DOHH2 (cell line): ENCODE measurements at regions not wholly inside any gene's neighbourhood (a gene's known extent, or its start where the extent isn't known, plus 50 kb on each side); places are given as distances from the start of the nearest gene placed in this dataset.

Source experiments
- H3F3A ChIP-seq: fragments of 200-600 bp; sonication (generic), shearing (Covaris generic); 2 replicates; pipeline ENCODE4 v1.6.0; 2016; ENCODE audit warnings: antibody characterized with exemption, mild to moderate bottlenecking; ENCODE audit not compliant: control insufficient read depth, insufficient read depth
- H3K27ac ChIP-seq: fragments of 200-600 bp; sonication (generic); 2 replicates; pipeline ENCODE4 v1.5.1; 2014; ENCODE audit warnings: low read depth, mild to moderate bottlenecking, low read length, moderate library complexity
- H3K27me3 ChIP-seq: fragments of 200-600 bp; sonication (generic); 2 replicates; pipeline ENCODE4 v1.6.1; 2014; ENCODE audit warnings: mild to moderate bottlenecking, low read length, mixed read lengths; ENCODE audit not compliant: control insufficient read depth
- H3K36me3 ChIP-seq: fragments of 200-600 bp; sonication (generic); 2 replicates; pipeline ENCODE4 v1.6.1; 2014; ENCODE audit warnings: mild to moderate bottlenecking, low read length, moderate library complexity, mixed read lengths; ENCODE audit not compliant: control insufficient read depth
- H3K4me1 ChIP-seq: fragments of 200-600 bp; sonication (generic); 2 replicates; pipeline ENCODE4 v1.6.1; 2014; ENCODE audit warnings: mild to moderate bottlenecking, low read length, mixed read lengths; ENCODE audit not compliant: control insufficient read depth
- H3K4me2 ChIP-seq: fragments of 200-600 bp; sonication (generic); 2 replicates; pipeline ENCODE4 v1.6.0; 2014; ENCODE audit warnings: mild to moderate bottlenecking, low read length, moderate library complexity
- H3K4me3 ChIP-seq: fragments of 200-600 bp; sonication (generic); 2 replicates; pipeline ENCODE4 v1.5.1; 2014; ENCODE audit warnings: mild to moderate bottlenecking, low read length, mixed read lengths
- H3K79me2 ChIP-seq: fragments of 200-600 bp; sonication (generic); 2 replicates; pipeline ENCODE4 v1.6.1; 2014; ENCODE audit warnings: mild to moderate bottlenecking, low read length, mixed read lengths; ENCODE audit not compliant: control insufficient read depth
- H3K9me2 ChIP-seq: fragments of 200-600 bp; sonication (generic); replicated peaks from 2 replicates; pipeline ENCODE4 v1.6.1; 2014; ENCODE audit warnings: mild to moderate bottlenecking, low read length, mixed read lengths; ENCODE audit not compliant: control insufficient read depth
- H3K9me3 ChIP-seq: fragments of 200-600 bp; sonication (generic); 2 replicates; pipeline ENCODE4 v1.6.1; 2014; ENCODE audit warnings: antibody characterized with exemption, low read length, mixed read lengths; ENCODE audit not compliant: control insufficient read depth, insufficient read depth
- H4K20me1 ChIP-seq: fragments of 200-600 bp; sonication (generic); 2 replicates; pipeline ENCODE4 v1.6.0; 2014; ENCODE audit warnings: low read depth, mild to moderate bottlenecking, antibody characterized with exemption, low read length, moderate library complexity; ENCODE audit not compliant: control insufficient read depth, insufficient read depth
- CTCF ChIP-seq: fragments of 200-600 bp; sonication (generic); IDR thresholded peaks from one replicate; pipeline ENCODE4 v1.5.1; 2014; ENCODE audit warnings: antibody characterized with exemption, mild to moderate bottlenecking, low read depth, low read length; ENCODE audit not compliant: poor library complexity, severe bottlenecking
- EZH2phosphoT487 ChIP-seq: fragments of 200-600 bp; sonication (generic); IDR thresholded peaks from 2 replicates; pipeline ENCODE4 v1.6.1; 2017; ENCODE audit warnings: borderline replicate concordance, mild to moderate bottlenecking, antibody characterized with exemption, low read length, moderate library complexity, mixed read lengths

- no peaks in the 10 kb centered on the region for H3F3A ChIP-seq
- no peaks in the 10 kb centered on the region for H3K9me2 ChIP-seq
- H3K4me2 ChIP-seq = no peak overlapping the region
- H3K27ac ChIP-seq = no peak overlapping the region
- no peaks in the 10 kb centered on the region for H3K36me3 ChIP-seq
- H3K27me3 ChIP-seq = no peaks in the 10 kb centered on the region
- no peak for TF ChIP-seq CTCF
- TF ChIP-seq EZH2phosphoT487 = no peak
- no peak overlapping the region for H3K4me3 ChIP-seq
- no peaks in the 10 kb centered on the region for H4K20me1 ChIP-seq
- no peaks in the 10 kb centered on the region for H3K9me3 ChIP-seq
- no peaks in the 10 kb centered on the region for H3K79me2 ChIP-seq
- no peaks in the 10 kb centered on the region for H3K4me1 ChIP-seq
Observed at GRCh38 chr2:223238301-223238700, 186.3 kb downstream of the KCNE4 start.

GRCh38 chr2:223243233-223243632 is 191.2 kb downstream of the KCNE4 start:
- no peak for TF ChIP-seq EZH2phosphoT487
- no peak for TF ChIP-seq CTCF
- no peaks in the 10 kb centered on the region for H3K9me3 ChIP-seq
- no peaks in the 10 kb centered on the region for H3K36me3 ChIP-seq
- H4K20me1 ChIP-seq = no peaks in the 10 kb centered on the region
- no peaks in the 10 kb centered on the region for H3K4me1 ChIP-seq
- H3K79me2 ChIP-seq = no peaks in the 10 kb centered on the region
- H3K27me3 ChIP-seq = no peaks in the 10 kb centered on the region
- no peaks in the 10 kb centered on the region for H3K9me2 ChIP-seq
- no peak overlapping the region for H3K4me2 ChIP-seq
- H3F3A ChIP-seq = no peaks in the 10 kb centered on the region
- H3K27ac ChIP-seq = no peak overlapping the region
- H3K4me3 ChIP-seq = no peak overlapping the region

- Histone ChIP-seq H4K20me1 (no peaks in the 10 kb centered on the region), H3K27me3 (no peaks in the 10 kb centered on the region), H3K9me2 (no peaks in the 10 kb centered on the region), H3F3A (no peaks in the 10 kb centered on the region), H3K4me3 (no peak overlapping the region), H3K9me3 (no peaks in the 10 kb centered on the region), H3K36me3 (no peaks in the 10 kb centered on the region), H3K4me1 (no peaks in the 10 kb centered on the region), H3K79me2 (no peaks in the 10 kb centered on the region), H3K4me2 (no peak overlapping the region), H3K27ac (no peak overlapping the region)
- no peak for TF ChIP-seq EZH2phosphoT487
- peak; percentile 33 for TF ChIP-seq CTCF
Observed at GRCh38 chr2:223247136-223247535, 195.1 kb downstream of the KCNE4 start.

- Histone ChIP-seq H3K27me3 (no peaks in the 10 kb centered on the region), H3K4me3 (no peak overlapping the region), H3K36me3 (no peaks in the 10 kb centered on the region), H3K9me2 (no peaks in the 10 kb centered on the region), H3K27ac (no peak overlapping the region), H3K9me3 (no peaks in the 10 kb centered on the region), H3K4me2 (no peak overlapping the region), H4K20me1 (no peaks in the 10 kb centered on the region), H3K4me1 (no peaks in the 10 kb centered on the region), H3K79me2 (no peaks in the 10 kb centered on the region), H3F3A (no peaks in the 10 kb centered on the region)
- TF ChIP-seq EZH2phosphoT487 = no peak
- no peak for TF ChIP-seq CTCF
Observed at GRCh38 chr2:223251656-223252229, 199.8 kb downstream of the KCNE4 start.
